ENCODE measurements at regions not wholly inside any gene's neighbourhood (a gene's known extent, or its start where the extent isn't known, plus 50 kb on each side); places are given as distances from the start of the nearest gene placed in this dataset.

DNA sequence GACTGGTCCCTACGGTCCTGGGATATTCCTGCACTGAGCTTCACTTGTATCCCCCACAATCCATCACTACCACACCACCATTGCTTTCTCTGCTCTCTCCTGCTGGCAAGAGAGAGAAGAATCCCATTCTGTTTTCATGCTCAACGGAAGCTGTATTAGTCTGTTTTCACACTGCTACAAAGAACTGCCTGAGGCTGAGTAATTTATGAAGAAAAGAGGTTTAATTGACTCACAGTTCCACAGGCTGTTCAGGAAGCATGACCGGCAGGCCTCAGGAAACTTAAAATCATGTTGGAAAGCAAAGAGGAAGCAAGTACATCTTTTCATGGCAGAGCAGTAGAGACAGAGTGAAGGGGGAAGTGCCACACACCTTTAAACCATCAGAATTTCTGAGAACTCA is 260.4 kb upstream of the LYZL1 start:
- Mint-ChIP-seq H3K4me3 (no peak overlapping the region), H3K9me3 (no peaks in the 10 kb centered on the region), H3K4me1 (no peaks in the 10 kb centered on the region), H3K36me3 (no peaks in the 10 kb centered on the region), H3K27me3 (ENCODE audit: low read depth in 2 of 2) (peaks cover 13 to 14% of the 10 kb centered on the region in 2 donors), H3K27ac (no peak overlapping the region)
- no peak overlapping the region for H3K4me3 ChIP-seq (ENCODE audit: low read length)
- H3K4me1 ChIP-seq (ENCODE audit: control insufficient read depth, insufficient read depth, low read length): no peaks in the 10 kb centered on the region
- 53% methylated on average over 3 of the region's 3 CpGs for WGBS (ENCODE audit: insufficient coverage)
- no peaks in the 10 kb centered on the region for H3K27me3 ChIP-seq (ENCODE audit: control insufficient read depth, insufficient read depth, low read length)
- ATAC-seq (no peak), DNase-seq (no peak)
- no peak overlapping the region for H3K27ac ChIP-seq (ENCODE audit: low read length)
- intact Hi-C loops (cut with micrococcal nuclease): no loop called here
- TF ChIP-seq, protein P1, sequence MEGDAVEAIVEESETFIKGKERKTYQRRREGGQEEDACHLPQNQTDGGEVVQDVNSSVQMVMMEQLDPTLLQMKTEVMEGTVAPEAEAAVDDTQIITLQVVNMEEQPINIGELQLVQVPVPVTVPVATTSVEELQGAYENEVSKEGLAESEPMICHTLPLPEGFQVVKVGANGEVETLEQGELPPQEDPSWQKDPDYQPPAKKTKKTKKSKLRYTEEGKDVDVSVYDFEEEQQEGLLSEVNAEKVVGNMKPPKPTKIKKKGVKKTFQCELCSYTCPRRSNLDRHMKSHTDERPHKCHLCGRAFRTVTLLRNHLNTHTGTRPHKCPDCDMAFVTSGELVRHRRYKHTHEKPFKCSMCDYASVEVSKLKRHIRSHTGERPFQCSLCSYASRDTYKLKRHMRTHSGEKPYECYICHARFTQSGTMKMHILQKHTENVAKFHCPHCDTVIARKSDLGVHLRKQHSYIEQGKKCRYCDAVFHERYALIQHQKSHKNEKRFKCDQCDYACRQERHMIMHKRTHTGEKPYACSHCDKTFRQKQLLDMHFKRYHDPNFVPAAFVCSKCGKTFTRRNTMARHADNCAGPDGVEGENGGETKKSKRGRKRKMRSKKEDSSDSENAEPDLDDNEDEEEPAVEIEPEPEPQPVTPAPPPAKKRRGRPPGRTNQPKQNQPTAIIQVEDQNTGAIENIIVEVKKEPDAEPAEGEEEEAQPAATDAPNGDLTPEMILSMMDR (IDR thresholded peaks at IDR 0.05): no peak
- H3K9me3 ChIP-seq (ENCODE audit: control insufficient read depth, insufficient read depth, low read length): no peaks in the 10 kb centered on the region
- no peaks in the 10 kb centered on the region for H3K36me3 ChIP-seq (ENCODE audit: control insufficient read depth, insufficient read depth, low read length)

DNA sequence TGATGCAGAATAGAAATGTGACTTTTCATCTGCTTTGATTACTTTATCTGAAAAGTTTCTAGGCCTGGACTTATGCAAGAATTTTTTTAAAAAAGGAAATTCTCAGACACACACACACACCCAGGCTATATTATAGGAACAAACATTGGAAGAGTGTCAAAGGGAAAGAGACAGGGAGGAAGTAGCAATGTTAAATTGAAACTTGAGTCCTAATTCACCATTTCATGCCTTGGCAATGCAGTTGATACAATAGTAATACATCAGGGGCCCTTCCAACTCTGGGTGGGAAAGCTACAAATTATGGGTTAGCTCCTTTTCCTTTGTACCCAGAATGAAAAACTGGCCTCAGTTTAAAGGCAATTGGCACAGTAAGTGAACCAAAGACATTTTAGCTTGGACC is 258.0 kb upstream of the LYZL1 start:
- no peak for DNase-seq
- no peak overlapping the region for H3K4me3 Mint-ChIP-seq
- intact Hi-C loops (cut with micrococcal nuclease): no loop called here
- H3K9me3 Mint-ChIP-seq: no peaks in the 10 kb centered on the region
- Histone ChIP-seq H3K4me1 (ENCODE audit: control insufficient read depth, insufficient read depth, low read length) (no peaks in the 10 kb centered on the region), H3K9me3 (ENCODE audit: control insufficient read depth, insufficient read depth, low read length) (no peaks in the 10 kb centered on the region), H3K36me3 (ENCODE audit: control insufficient read depth, insufficient read depth, low read length) (no peaks in the 10 kb centered on the region), H3K4me3 (ENCODE audit: low read length) (no peak overlapping the region), H3K27ac (ENCODE audit: low read length) (no peak overlapping the region), H3K27me3 (ENCODE audit: control insufficient read depth, insufficient read depth, low read length) (no peaks in the 10 kb centered on the region)
- ATAC-seq: no peak
- H3K27ac Mint-ChIP-seq: no peak overlapping the region
- H3K27me3 Mint-ChIP-seq (ENCODE audit: low read depth in 2 of 2): peaks cover 7 to 11% of the 10 kb centered on the region in 2 donors
- H3K4me1 Mint-ChIP-seq: no peaks in the 10 kb centered on the region
- TF ChIP-seq, protein P1 (IDR thresholded peaks at IDR 0.05): no peak
- no peaks in the 10 kb centered on the region for H3K36me3 Mint-ChIP-seq

DNA sequence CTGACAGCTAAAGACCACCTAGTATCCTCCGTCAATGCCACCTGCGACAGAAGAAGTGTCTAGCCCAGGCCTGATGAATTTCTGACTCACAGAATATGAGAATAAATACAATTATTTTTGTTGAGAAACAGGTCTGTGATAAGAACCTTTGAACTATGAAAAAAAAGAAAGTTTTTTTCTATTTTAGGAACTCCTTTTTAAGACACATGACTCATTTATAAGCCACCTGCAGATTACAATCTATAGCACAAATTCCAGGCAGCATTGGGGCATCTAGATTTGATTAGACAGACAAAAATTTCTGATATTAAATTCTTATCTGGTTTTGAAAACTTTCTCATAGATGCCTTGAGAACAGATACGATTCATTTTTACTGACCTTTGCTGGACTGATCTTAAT is 256.7 kb upstream of the LYZL1 start:
- Mint-ChIP-seq H3K9me3 (no peaks in the 10 kb centered on the region), H3K4me3 (no peak overlapping the region), H3K27ac (no peak overlapping the region), H3K4me1 (no peaks in the 10 kb centered on the region), H3K27me3 (ENCODE audit: low read depth in 2 of 2) (peaks cover 7 to 11% of the 10 kb centered on the region in 2 donors), H3K36me3 (no peaks in the 10 kb centered on the region)
- no peaks in the 10 kb centered on the region for H3K27me3 ChIP-seq (ENCODE audit: control insufficient read depth, insufficient read depth, low read length)
- no peak overlapping the region for H3K27ac ChIP-seq (ENCODE audit: low read length)
- H3K4me3 ChIP-seq (ENCODE audit: low read length): no peak overlapping the region
- no peaks in the 10 kb centered on the region for H3K4me1 ChIP-seq (ENCODE audit: control insufficient read depth, insufficient read depth, low read length)
- intact Hi-C loops (cut with micrococcal nuclease): no loop called here
- no peaks in the 10 kb centered on the region for H3K9me3 ChIP-seq (ENCODE audit: control insufficient read depth, insufficient read depth, low read length)
- TF ChIP-seq, protein P1 (IDR thresholded peaks at IDR 0.05): no peak
- ATAC-seq (no peak), DNase-seq (no peak)
- no peaks in the 10 kb centered on the region for H3K36me3 ChIP-seq (ENCODE audit: control insufficient read depth, insufficient read depth, low read length)
- 83% methylated on average over 1 of the region's 3 CpGs for WGBS (ENCODE audit: insufficient coverage)

DNA sequence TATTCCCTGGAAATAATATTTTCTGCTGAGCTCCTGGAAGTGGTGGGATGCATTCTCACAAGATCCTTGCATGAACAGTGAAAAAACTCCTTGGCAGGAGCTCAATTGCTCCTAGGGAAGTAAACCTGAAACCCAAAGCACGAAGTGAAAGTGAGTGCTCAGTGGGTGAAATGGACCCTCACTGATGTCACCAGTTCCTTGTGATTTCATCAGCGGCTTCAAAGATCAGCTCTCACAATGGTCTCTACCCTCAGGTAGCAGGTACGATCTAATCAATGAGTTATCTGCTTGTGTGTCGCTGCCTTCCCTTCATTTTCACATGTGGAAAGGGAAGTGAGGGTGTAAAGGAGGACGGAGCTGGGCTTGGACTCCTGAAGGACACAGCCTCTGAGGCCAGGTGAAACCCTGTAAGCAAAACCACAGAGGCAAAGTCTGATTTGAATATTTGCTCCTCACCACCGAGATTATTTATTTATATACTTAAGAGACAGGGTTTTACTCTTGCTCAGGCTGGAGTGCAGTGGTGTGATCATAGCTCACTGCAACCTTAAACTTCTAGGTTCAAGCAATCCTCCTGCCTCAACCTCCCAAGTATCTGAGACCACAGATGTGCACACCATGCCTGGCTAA is 255.4 kb upstream of the LYZL1 start:
- Histone ChIP-seq H3K9me3 (ENCODE audit: control insufficient read depth, insufficient read depth, low read length) (no peaks in the 10 kb centered on the region), H3K27ac (ENCODE audit: low read length) (no peak overlapping the region), H3K4me3 (ENCODE audit: low read length) (no peak overlapping the region), H3K27me3 (ENCODE audit: control insufficient read depth, insufficient read depth, low read length) (no peaks in the 10 kb centered on the region), H3K4me1 (ENCODE audit: control insufficient read depth, insufficient read depth, low read length) (no peaks in the 10 kb centered on the region), H3K36me3 (ENCODE audit: control insufficient read depth, insufficient read depth, low read length) (no peaks in the 10 kb centered on the region)
- Mint-ChIP-seq H3K4me1 (no peaks in the 10 kb centered on the region), H3K9me3 (no peaks in the 10 kb centered on the region), H3K36me3 (no peaks in the 10 kb centered on the region), H3K27ac (no peak overlapping the region), H3K27me3 (ENCODE audit: low read depth in 2 of 2) (peaks cover 7 to 10% of the 10 kb centered on the region in 2 donors), H3K4me3 (no peak overlapping the region)
- intact Hi-C loops (cut with micrococcal nuclease): no loop called here
- DNase-seq (no peak), ATAC-seq (no peak)
- TF ChIP-seq, protein P1 (IDR thresholded peaks at IDR 0.05): no peak
- 85% methylated on average over 6 of the region's 6 CpGs for WGBS (ENCODE audit: insufficient coverage)

All from natural killer cell (primary cell).